HCT116 (cell line): ENCODE measurements at regions not wholly inside any gene's neighbourhood (a gene's known extent, or its start where the extent isn't known, plus 50 kb on each side); places are given as distances from the start of the nearest gene placed in this dataset.
A peak's percentile ranks its signal among the peaks of the same experiment; 100 is the strongest.

Experiments
- ATAC-seq: fragments of 200-7000 bp; cut with Tn5 transposase; 2 replicates; pipeline ENCODE4 v1.9.1; 2020; ENCODE audit warnings: mild to moderate bottlenecking, moderate library complexity
- BruUV-seq: library from RNA; stranded (reverse); fragments of 400-500 nt; replicated peaks from 2 replicates; lab custom pipeline; 2021; lab: Mats Ljungman, UMichigan
- CTCF ChIA-PET: fragments of 300-600 bp; sonication (Branson Sonifier 250); formaldehyde crosslinking; loops from one replicate; lab custom pipeline; 2021; ENCODE audit warnings: antibody characterized with exemption; lab: Charles Lee
- POLR2A ChIA-PET: fragments of 300-600, 350-600 bp; sonication (Branson Sonifier 250); formaldehyde crosslinking; loops from one replicate; lab custom pipeline; 2021; ENCODE audit warnings: antibody characterized with exemption; lab: Charles Lee
- RAD21 ChIA-PET, 2 experiments: fragments of 300-600 bp; sonication (Branson Sonifier 250); formaldehyde crosslinking; loops; one replicate each; lab custom pipeline; 2023; ENCODE audit warnings: low total read pairs in 2 of 2; ENCODE audit not compliant: uncharacterized antibody in 2 of 2, unreplicated experiment in 2 of 2, low non-redundant PET in 1 of 2; lab: Charles Lee
- DNase-seq: peaks from one replicate; pipeline ENCODE4 v3.0.0-alpha.2; 2010; ENCODE audit warnings: low read depth, low spot score
- H2AFZ ChIP-seq: fragments of 200-600 bp; shearing (Covaris generic), sonication (generic); 2 replicates; pipeline ENCODE4 v1.6.1; 2017; ENCODE audit warnings: low read depth, mixed run types, mixed read lengths, antibody characterized with exemption, low read length; ENCODE audit not compliant: poor library complexity, severe bottlenecking
- H3K27ac ChIP-seq: 2 replicates; pipeline ENCODE4 v1.5.1; 2012; ENCODE audit warnings: low read depth, low read length
- H3K27me3 ChIP-seq: fragments of 200-600 bp; sonication (generic); 2 replicates; pipeline ENCODE4 v1.6.1; 2016; ENCODE audit warnings: mixed run types, low read length, mixed read lengths; ENCODE audit not compliant: insufficient read depth
- H3K36me3 ChIP-seq, 2 experiments: fragments of 200-500 bp in 1 of 2; fragments of 200-600 bp in 1 of 2; sonication (Bioruptor generic) in 1 of 2; sonication (generic) in 1 of 2; 2 replicates each; pipeline versions ENCODE4 v1.5.1 to v1.6.1; 2014 to 2016; ENCODE audit warnings: low read length in 2 of 2, inconsistent platforms in 1 of 2, mixed read lengths in 1 of 2, mixed run types in 1 of 2; ENCODE audit not compliant: insufficient read depth in 2 of 2, control insufficient read depth in 1 of 2
- H3K4me1 ChIP-seq, 2 experiments: fragments of 200-600 bp in 1 of 2; sonication (generic) in 1 of 2; 2 replicates each; pipeline versions ENCODE4 v1.5.1 to v1.6.1; 2012 to 2017; ENCODE audit warnings: low read length in 2 of 2, inconsistent platforms in 1 of 2, mild to moderate bottlenecking in 1 of 2, mixed read lengths in 1 of 2, mixed run types in 1 of 2, moderate library complexity in 1 of 2; ENCODE audit not compliant: insufficient read depth in 2 of 2, control insufficient read depth in 1 of 2
- H3K4me2 ChIP-seq: fragments of 200-600 bp; sonication (generic); 2 replicates; pipeline ENCODE4 v1.6.1; 2017; ENCODE audit warnings: mixed run types, low read length, mixed read lengths
- H3K4me3 ChIP-seq, 2 experiments: fragments of 200-600 bp in 1 of 2; sonication (generic) in 1 of 2; replicated peaks in 1 of 2; 2 replicates each; pipeline ENCODE4 v1.5.1; 2011 to 2016; ENCODE audit warnings: low read length in 2 of 2, control low read depth in 1 of 2, low read depth in 1 of 2, mild to moderate bottlenecking in 1 of 2, mixed read lengths in 1 of 2, mixed run types in 1 of 2
- H3K79me2 ChIP-seq: fragments of 200-600 bp; sonication (generic); 2 replicates; pipeline ENCODE4 v1.6.1; 2017; ENCODE audit warnings: mild to moderate bottlenecking, mixed run types, low read length, moderate library complexity, mixed read lengths; ENCODE audit not compliant: insufficient read depth
- H3K9ac ChIP-seq: fragments of 200-600 bp; sonication (generic); 2 replicates; pipeline ENCODE4 v1.6.1; 2016; ENCODE audit warnings: low read length, mixed read lengths
- H3K9me2 ChIP-seq: fragments of 200-600 bp; sonication (generic), shearing (Covaris generic); 2 replicates; pipeline ENCODE4 v1.6.1; 2017; ENCODE audit warnings: mixed run types, mild to moderate bottlenecking, moderate library complexity; ENCODE audit not compliant: insufficient read depth
- H3K9me3 ChIP-seq, 2 experiments: fragments of 200-500 bp in 1 of 2; fragments of 200-600 bp in 1 of 2; sonication (Bioruptor generic) in 1 of 2; sonication (generic) in 1 of 2; 2 replicates each; pipeline ENCODE4 v1.6.1; 2014 to 2017; ENCODE audit warnings: low read length in 2 of 2, mixed read lengths in 2 of 2, inconsistent platforms in 1 of 2, low read depth in 1 of 2, mild to moderate bottlenecking in 1 of 2, mixed run types in 1 of 2, moderate library complexity in 1 of 2; ENCODE audit not compliant: control insufficient read depth in 1 of 2, insufficient read depth in 1 of 2
- H4K20me1 ChIP-seq: fragments of 200-600 bp; sonication (generic), shearing (Covaris generic); 2 replicates; pipeline ENCODE4 v1.6.1; 2017; ENCODE audit warnings: mixed run types, mild to moderate bottlenecking, moderate library complexity; ENCODE audit not compliant: insufficient read depth
- CBX3 ChIP-seq: IDR thresholded peaks from 2 replicates; pipeline ENCODE4 v1.6.1; 2012; ENCODE audit warnings: low read depth
- CEBPB ChIP-seq: IDR thresholded peaks from 2 replicates; pipeline ENCODE4 v1.6.1; 2012; ENCODE audit warnings: low read depth
- ELF1 ChIP-seq: IDR thresholded peaks from 2 replicates; pipeline ENCODE4 v1.6.1; 2012; ENCODE audit warnings: low read depth, borderline replicate concordance
- JUND ChIP-seq: IDR thresholded peaks from 2 replicates; pipeline ENCODE4 v1.6.1; 2012
- SP1 ChIP-seq: IDR thresholded peaks from 2 replicates; pipeline ENCODE4 v1.6.1; 2012; ENCODE audit warnings: low read depth
- SRF ChIP-seq: IDR thresholded peaks from 2 replicates; pipeline ENCODE4 v1.6.1; 2012; ENCODE audit warnings: low read depth
- TCF7L2 ChIP-seq: IDR thresholded peaks from 2 replicates; pipeline ENCODE4 v1.7.0; 2011; ENCODE audit warnings: borderline replicate concordance, inconsistent platforms; ENCODE audit not compliant: insufficient read depth, insufficient read length; ENCODE audit errors: extremely low read depth
- ZFX ChIP-seq: fragments of 450-650 bp; IDR thresholded peaks from 2 replicates; pipeline ENCODE4 v1.6.1; 2017
- intact Hi-C: fragments of 100-400 bp; cut with micrococcal nuclease; formaldehyde crosslinking; loops from 2 replicates; pipeline ENCODE4 v1.10.0; 2022

- Histone ChIP-seq H4K20me1 (no peaks in the 10 kb centered on the region), H3K27me3 (peaks cover 4% of the 10 kb centered on the region; the same call in 1 of the 2 replicates), H2AFZ (no peak overlapping the region), H3K4me1 (peaks cover 3 to 8% of the 10 kb centered on the region in 2 experiments; a peak in 2 of 4 replicates), H3K4me2 (peak overlapping the region; percentile 17; the same call in 1 of the 2 replicates)
- peak; percentile 12 for DNase-seq
- intact Hi-C loops = no loop called here
- RAD21 ChIA-PET = no interaction called here
- TF ChIP-seq CEBPB = no peak
- TF ChIP-seq SRF = no peak
- no peak for TF ChIP-seq ELF1
- TF ChIP-seq ZFX = no peak
- TF ChIP-seq JUND = 0 out of 2 replicates have a peak, but pooled peaks have one; percentile 24
- TF ChIP-seq, all 23 proteins: peak for 1
- Histone ChIP-seq H3K36me3 (no peaks in the 10 kb centered on the region), H3K4me3 (no peak overlapping the region), H3K9ac (no peak overlapping the region), H3K9me2 (no peaks in the 10 kb centered on the region), H3K9me3 (no peaks in the 10 kb centered on the region), H3K79me2 (no peaks in the 10 kb centered on the region), H3K27ac (no peak overlapping the region)
- no TSS peak for BruUV-seq
- ChIA-PET POLR2A (no interaction called here), CTCF (no interaction called here)
- peak; percentile 80 for ATAC-seq
Measured at GRCh38 chr16:9351440-9351839, 260.0 kb downstream of the HAPSTR1 start.

- peak overlapping the region; percentile 17; the same call in 1 of the 2 replicates for H3K4me2 ChIP-seq
- ChIA-PET POLR2A (no interaction called here), RAD21 (no interaction called here), CTCF (no interaction called here)
- no peaks in the 10 kb centered on the region for H3K79me2 ChIP-seq
- H3K4me3 ChIP-seq = no peak overlapping the region
- no peaks in the 10 kb centered on the region for H3K9me3 ChIP-seq
- intact Hi-C loops = no loop called here
- no TSS peak for BruUV-seq
- DNase-seq = no peak
- no peaks in the 10 kb centered on the region for H4K20me1 ChIP-seq
- H3K36me3 ChIP-seq = no peaks in the 10 kb centered on the region
- H3K27ac ChIP-seq = no peak overlapping the region
- peaks cover 4% of the 10 kb centered on the region; the same call in 1 of the 2 replicates for H3K27me3 ChIP-seq
- H3K9ac ChIP-seq = no peak overlapping the region
- no peak for TF ChIP-seq CBX3
- TF ChIP-seq TCF7L2 = no peak
- no peak for TF ChIP-seq SP1
- peaks cover 3 to 8% of the 10 kb centered on the region in 2 experiments; a peak in 2 of 4 replicates for H3K4me1 ChIP-seq
- peak; percentile 59 for ATAC-seq
- no peak overlapping the region for H2AFZ ChIP-seq
- H3K9me2 ChIP-seq = no peaks in the 10 kb centered on the region
Measured at GRCh38 chr16:9351841-9352434, 260.5 kb downstream of the HAPSTR1 start.
